ENCODE measurements at regions not wholly inside any gene's neighbourhood (a gene's known extent, or its start where the extent isn't known, plus 50 kb on each side); places are given as distances from the start of the nearest gene placed in this dataset.

DNA sequence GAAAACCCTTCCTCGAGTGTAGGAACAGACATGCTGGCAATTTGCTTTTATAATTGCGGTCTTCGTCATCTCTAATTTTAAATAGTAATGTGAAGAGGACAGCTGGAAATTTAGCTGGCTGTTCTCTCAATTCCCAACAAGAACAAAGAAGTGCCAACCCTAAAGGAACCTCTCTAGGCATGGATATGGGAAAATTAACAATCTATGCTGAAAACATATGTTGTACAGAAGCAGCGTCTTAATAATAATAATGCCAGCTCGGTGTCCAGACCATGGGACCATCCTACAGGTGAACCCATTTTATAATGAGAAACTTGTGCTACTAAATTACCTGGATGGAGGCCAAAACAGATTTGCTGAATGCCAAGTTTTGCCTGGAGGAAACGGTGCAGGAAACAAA is 641.4 kb upstream of the MGMT start:
- Histone ChIP-seq H3K36me3 (ENCODE audit: insufficient read depth, low read length) (no peaks in the 10 kb centered on the region), H3K27me3 (ENCODE audit: insufficient read depth, low read length) (no peaks in the 10 kb centered on the region), H3K27ac (ENCODE audit: low read depth, low read length) (no peak overlapping the region), H3K9me3 (ENCODE audit: control insufficient read depth in 1 of 2, low read length in 2 of 2) (no peaks in the 10 kb centered on the region), H3K4me1 (ENCODE audit: insufficient read depth, low read length) (no peaks in the 10 kb centered on the region), H3K4me3 (ENCODE audit: low read length in 2 of 2) (no peak overlapping the region)
- ChIA-PET CTCF (ENCODE audit: partially characterized antibody) (no interaction called here), POLR2A (ENCODE audit: partially characterized antibody) (no interaction called here)
- no peaks in the 10 kb centered on the region for H3K4me1 Mint-ChIP-seq
- peaks cover 0 to 1% of the 10 kb centered on the region in 2 donors for H3K27me3 Mint-ChIP-seq
- intact Hi-C loops (cut with micrococcal nuclease), result no loop called here
- H3K4me3 Mint-ChIP-seq, result no peak overlapping the region
- no peak overlapping the region for H3K27ac Mint-ChIP-seq
- H3K9me3 Mint-ChIP-seq, result no peaks in the 10 kb centered on the region
- H3K36me3 Mint-ChIP-seq, result no peaks in the 10 kb centered on the region
- DNase-seq, result no peak

DNA sequence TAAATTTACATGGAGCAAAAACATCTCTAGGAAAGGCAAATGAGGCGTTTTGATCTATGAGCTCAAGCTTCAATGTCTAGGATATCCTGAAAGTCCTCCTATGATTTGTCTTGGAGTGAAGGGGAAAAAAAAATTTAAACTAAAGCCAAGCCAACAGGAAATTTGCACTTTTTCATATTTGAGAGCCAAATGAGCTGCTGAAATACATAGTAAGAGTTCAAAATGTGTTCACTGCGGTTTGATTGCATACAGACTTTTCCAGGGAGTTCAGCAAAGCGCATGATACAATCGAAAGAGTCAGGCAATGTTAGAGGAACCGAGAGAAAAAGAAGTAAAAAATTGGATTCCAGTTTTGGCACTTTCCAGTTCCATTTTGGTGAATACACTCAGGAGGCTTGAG is 633.4 kb upstream of the MGMT start:
- Histone ChIP-seq H3K9me3 (ENCODE audit: control insufficient read depth in 1 of 2, low read length in 2 of 2) (no peaks in the 10 kb centered on the region), H3K4me3 (ENCODE audit: low read length in 2 of 2) (no peak overlapping the region), H3K27ac (ENCODE audit: low read depth, low read length) (no peak overlapping the region), H3K27me3 (ENCODE audit: insufficient read depth, low read length) (no peaks in the 10 kb centered on the region), H3K4me1 (ENCODE audit: insufficient read depth, low read length) (no peaks in the 10 kb centered on the region), H3K36me3 (ENCODE audit: insufficient read depth, low read length) (no peaks in the 10 kb centered on the region)
- Mint-ChIP-seq H3K27me3 (no peaks in the 10 kb centered on the region), H3K9me3 (no peaks in the 10 kb centered on the region), H3K4me3 (no peak overlapping the region), H3K27ac (no peak overlapping the region), H3K36me3 (no peaks in the 10 kb centered on the region), H3K4me1 (no peaks in the 10 kb centered on the region)
- POLR2A ChIA-PET (ENCODE audit: partially characterized antibody), result no interaction called here
- CTCF ChIA-PET (ENCODE audit: partially characterized antibody), result interaction anchor here (1.2 kb wide), 1 partner anchor 11 kb away, joined by 3 read pairs; no protein-coding TSS in a partner anchor
- intact Hi-C loops (cut with micrococcal nuclease), result no loop called here
- no peak for DNase-seq

- H3K4me1 Mint-ChIP-seq, result no peaks in the 10 kb centered on the region
- Histone ChIP-seq H3K36me3 (ENCODE audit: insufficient read depth, low read length) (no peaks in the 10 kb centered on the region), H3K27me3 (ENCODE audit: insufficient read depth, low read length) (no peaks in the 10 kb centered on the region), H3K27ac (ENCODE audit: low read depth, low read length) (no peak overlapping the region), H3K4me1 (ENCODE audit: insufficient read depth, low read length) (no peaks in the 10 kb centered on the region), H3K4me3 (ENCODE audit: low read length in 2 of 2) (no peak overlapping the region), H3K9me3 (ENCODE audit: control insufficient read depth in 1 of 2, low read length in 2 of 2) (no peaks in the 10 kb centered on the region)
- ChIA-PET POLR2A (ENCODE audit: partially characterized antibody) (no interaction called here), CTCF (ENCODE audit: partially characterized antibody) (no interaction called here)
- H3K27me3 Mint-ChIP-seq, result no peaks in the 10 kb centered on the region
- intact Hi-C loops (cut with micrococcal nuclease), result no loop called here
- no peak for DNase-seq
- H3K27ac Mint-ChIP-seq, result no peak overlapping the region
- no peak overlapping the region for H3K4me3 Mint-ChIP-seq
- no peaks in the 10 kb centered on the region for H3K36me3 Mint-ChIP-seq
- H3K9me3 Mint-ChIP-seq, result no peaks in the 10 kb centered on the region
These were observed 631.7 kb upstream of the MGMT start for GRCh38 chr10:128835361-128835760.

- Histone ChIP-seq H3K27ac (ENCODE audit: low read depth, low read length) (no peak overlapping the region), H3K9me3 (ENCODE audit: control insufficient read depth in 1 of 2, low read length in 2 of 2) (no peaks in the 10 kb centered on the region), H3K4me3 (ENCODE audit: low read length in 2 of 2) (no peak overlapping the region), H3K27me3 (ENCODE audit: insufficient read depth, low read length) (no peaks in the 10 kb centered on the region), H3K36me3 (ENCODE audit: insufficient read depth, low read length) (no peaks in the 10 kb centered on the region), H3K4me1 (ENCODE audit: insufficient read depth, low read length) (no peaks in the 10 kb centered on the region)
- intact Hi-C loops (cut with micrococcal nuclease), result no loop called here
- ChIA-PET POLR2A (ENCODE audit: partially characterized antibody) (no interaction called here), CTCF (ENCODE audit: partially characterized antibody) (no interaction called here)
- Mint-ChIP-seq H3K27ac (no peak overlapping the region), H3K36me3 (no peaks in the 10 kb centered on the region), H3K9me3 (no peaks in the 10 kb centered on the region), H3K27me3 (peaks cover 0 to 8% of the 10 kb centered on the region in 2 donors), H3K4me3 (no peak overlapping the region), H3K4me1 (no peaks in the 10 kb centered on the region)
- no peak for DNase-seq
These were observed 629.6 kb upstream of the MGMT start for GRCh38 chr10:128837478-128837877.

GRCh38 chr10:128839134-128839533 is 627.9 kb upstream of the MGMT start:
- intact Hi-C loops (cut with micrococcal nuclease), result no loop called here
- Mint-ChIP-seq H3K9me3 (no peaks in the 10 kb centered on the region), H3K27ac (no peak overlapping the region), H3K4me1 (no peaks in the 10 kb centered on the region), H3K4me3 (no peak overlapping the region), H3K27me3 (peaks cover 0 to 9% of the 10 kb centered on the region in 2 donors), H3K36me3 (no peaks in the 10 kb centered on the region)
- CTCF ChIA-PET (ENCODE audit: partially characterized antibody), result no interaction called here
- no peaks in the 10 kb centered on the region for H3K4me1 ChIP-seq (ENCODE audit: insufficient read depth, low read length)
- H3K4me3 ChIP-seq (ENCODE audit: low read length in 2 of 2), result no peak overlapping the region
- no peaks in the 10 kb centered on the region for H3K9me3 ChIP-seq (ENCODE audit: control insufficient read depth in 1 of 2, low read length in 2 of 2)
- H3K27ac ChIP-seq (ENCODE audit: low read depth, low read length), result no peak overlapping the region
- POLR2A ChIA-PET (ENCODE audit: partially characterized antibody), result no interaction called here
- no peak for DNase-seq
- no peaks in the 10 kb centered on the region for H3K27me3 ChIP-seq (ENCODE audit: insufficient read depth, low read length)
- no peaks in the 10 kb centered on the region for H3K36me3 ChIP-seq (ENCODE audit: insufficient read depth, low read length)

DNA sequence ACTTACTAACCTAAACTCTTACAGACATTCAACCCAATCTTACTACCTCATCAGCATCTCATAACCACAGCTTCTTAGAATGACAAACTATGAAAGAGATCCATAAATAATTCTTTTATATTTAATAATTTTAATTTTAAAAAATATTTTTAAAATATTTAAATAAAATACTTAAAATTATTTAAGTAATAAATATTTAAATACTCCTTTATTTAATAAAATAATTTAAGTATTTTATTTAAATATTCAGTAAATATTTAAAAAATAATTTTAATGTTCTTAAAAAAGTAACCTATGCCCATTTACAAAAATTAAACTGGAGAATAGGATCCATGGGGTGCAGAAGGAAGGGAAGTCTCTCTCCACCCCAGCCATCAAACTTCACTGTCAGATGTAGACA is 627.3 kb upstream of the MGMT start:
- Mint-ChIP-seq H3K27me3 (peaks cover 0 to 9% of the 10 kb centered on the region in 2 donors), H3K9me3 (no peaks in the 10 kb centered on the region), H3K4me3 (no peak overlapping the region), H3K4me1 (no peaks in the 10 kb centered on the region), H3K36me3 (no peaks in the 10 kb centered on the region), H3K27ac (no peak overlapping the region)
- Histone ChIP-seq H3K4me3 (ENCODE audit: low read length in 2 of 2) (no peak overlapping the region), H3K9me3 (ENCODE audit: control insufficient read depth in 1 of 2, low read length in 2 of 2) (no peaks in the 10 kb centered on the region), H3K27me3 (ENCODE audit: insufficient read depth, low read length) (no peaks in the 10 kb centered on the region), H3K27ac (ENCODE audit: low read depth, low read length) (no peak overlapping the region), H3K36me3 (ENCODE audit: insufficient read depth, low read length) (no peaks in the 10 kb centered on the region), H3K4me1 (ENCODE audit: insufficient read depth, low read length) (no peaks in the 10 kb centered on the region)
- ChIA-PET CTCF (ENCODE audit: partially characterized antibody) (no interaction called here), POLR2A (ENCODE audit: partially characterized antibody) (no interaction called here)
- no peak for DNase-seq
- intact Hi-C loops (cut with micrococcal nuclease), result no loop called here

- intact Hi-C loops (cut with micrococcal nuclease), result no loop called here
These were observed 623.1 kb upstream of the MGMT start for GRCh38 chr10:128843972-128844371.

DNA sequence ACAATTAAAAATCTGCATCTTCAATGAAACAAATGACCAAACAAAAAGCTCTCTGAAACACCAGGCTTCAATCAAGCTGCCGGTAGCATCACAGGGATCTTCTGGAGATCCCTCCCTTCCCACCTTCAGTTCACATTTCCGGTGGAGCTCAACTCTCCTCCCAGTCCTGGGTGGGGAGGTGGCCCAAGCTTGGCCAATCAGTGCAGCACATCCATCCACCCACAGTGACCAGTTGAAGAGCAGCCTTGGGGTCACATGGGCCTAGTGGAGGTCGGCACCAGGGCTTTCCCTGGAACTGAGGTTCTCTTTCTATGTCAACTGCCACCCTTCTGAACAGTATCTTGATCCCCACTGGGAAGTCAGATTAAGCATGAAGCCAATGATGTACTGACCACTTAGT is 620.1 kb upstream of the MGMT start:
- Histone ChIP-seq H3K4me1 (ENCODE audit: insufficient read depth, low read length) (no peaks in the 10 kb centered on the region), H3K36me3 (ENCODE audit: insufficient read depth, low read length) (no peaks in the 10 kb centered on the region), H3K27ac (ENCODE audit: low read depth, low read length) (no peak overlapping the region), H3K9me3 (ENCODE audit: control insufficient read depth in 1 of 2, low read length in 2 of 2) (no peaks in the 10 kb centered on the region), H3K27me3 (ENCODE audit: insufficient read depth, low read length) (no peaks in the 10 kb centered on the region), H3K4me3 (ENCODE audit: low read length in 2 of 2) (no peak overlapping the region)
- ChIA-PET POLR2A (ENCODE audit: partially characterized antibody) (no interaction called here), CTCF (ENCODE audit: partially characterized antibody) (no interaction called here)
- H3K36me3 Mint-ChIP-seq, result no peaks in the 10 kb centered on the region
- intact Hi-C loops (cut with micrococcal nuclease), result no loop called here
- peaks cover 0 to 2% (median 0%) of the 10 kb centered on the region in 8 donors for H3K9me3 Mint-ChIP-seq
- no peaks in the 10 kb centered on the region for H3K4me1 Mint-ChIP-seq
- H3K4me3 Mint-ChIP-seq, result no peak overlapping the region
- peaks cover 0 to 4% of the 10 kb centered on the region in 2 donors for H3K27me3 Mint-ChIP-seq
- DNase-seq, result no peak
- H3K27ac Mint-ChIP-seq, result no peak overlapping the region

More at GRCh38 chr10:128843972-128844371, 623.1 kb upstream of the MGMT start:
- DNase-seq, result no peak
- H3K4me3 Mint-ChIP-seq, result no peak overlapping the region
- ChIA-PET CTCF (ENCODE audit: partially characterized antibody) (no interaction called here), POLR2A (ENCODE audit: partially characterized antibody) (no interaction called here)
- Histone ChIP-seq H3K4me3 (ENCODE audit: low read length in 2 of 2) (no peak overlapping the region), H3K27me3 (ENCODE audit: insufficient read depth, low read length) (no peaks in the 10 kb centered on the region), H3K36me3 (ENCODE audit: insufficient read depth, low read length) (no peaks in the 10 kb centered on the region), H3K27ac (ENCODE audit: low read depth, low read length) (no peak overlapping the region), H3K4me1 (ENCODE audit: insufficient read depth, low read length) (no peaks in the 10 kb centered on the region), H3K9me3 (ENCODE audit: control insufficient read depth in 1 of 2, low read length in 2 of 2) (no peaks in the 10 kb centered on the region)
- H3K27me3 Mint-ChIP-seq, result peaks cover 0 to 9% of the 10 kb centered on the region in 2 donors
- H3K27ac Mint-ChIP-seq, result no peak overlapping the region
- H3K4me1 Mint-ChIP-seq, result no peaks in the 10 kb centered on the region
- H3K9me3 Mint-ChIP-seq, result no peaks in the 10 kb centered on the region
- H3K36me3 Mint-ChIP-seq, result no peaks in the 10 kb centered on the region

All from CD4-positive, alpha-beta memory T cell (primary cell).